GM23248 (cell line): ENCODE measurements at regions not wholly inside any gene's neighbourhood (a gene's known extent, or its start where the extent isn't known, plus 50 kb on each side); places are given as distances from the start of the nearest gene placed in this dataset.

Experiments
- DNase-seq: peaks from one replicate; pipeline ENCODE4 v3.0.0-alpha.2; 2015
- H2AFZ ChIP-seq: fragments of 200-600 bp; sonication (generic); 2 replicates; pipeline ENCODE4 v1.6.1; 2016; ENCODE audit warnings: antibody characterized with exemption
- H3F3A ChIP-seq: fragments of 200-600 bp; sonication (generic); 2 replicates; pipeline ENCODE4 v1.6.1; 2016; ENCODE audit warnings: mild to moderate bottlenecking, antibody characterized with exemption, mixed run types; ENCODE audit not compliant: insufficient read depth
- H3K27ac ChIP-seq: fragments of 200-600 bp; sonication (generic); 2 replicates; pipeline ENCODE4 v1.5.1; 2016; ENCODE audit warnings: mild to moderate bottlenecking
- H3K27me3 ChIP-seq: fragments of 200-600 bp; sonication (generic); replicated peaks from 2 replicates; pipeline ENCODE4 v1.6.1; 2016; ENCODE audit warnings: mild to moderate bottlenecking; ENCODE audit not compliant: insufficient read depth
- H3K36me3 ChIP-seq: fragments of 200-600 bp; sonication (generic); 2 replicates; pipeline ENCODE4 v1.6.1; 2016; ENCODE audit warnings: low read depth, mild to moderate bottlenecking
- H3K4me1 ChIP-seq: fragments of 200-600 bp; sonication (generic); 2 replicates; pipeline ENCODE4 v1.6.1; 2016; ENCODE audit warnings: mild to moderate bottlenecking; ENCODE audit not compliant: insufficient read depth
- H3K4me2 ChIP-seq: fragments of 200-600 bp; sonication (generic); one replicate; pipeline ENCODE4 v1.6.1; 2016; ENCODE audit warnings: mild to moderate bottlenecking; ENCODE audit not compliant: unreplicated experiment
- H3K4me3 ChIP-seq: fragments of 200-600 bp; sonication (generic); 2 replicates; pipeline ENCODE4 v1.5.1; 2016; ENCODE audit warnings: mild to moderate bottlenecking
- H3K79me2 ChIP-seq: fragments of 200-600 bp; sonication (generic); 2 replicates; pipeline ENCODE4 v1.6.1; 2016; ENCODE audit warnings: mild to moderate bottlenecking; ENCODE audit not compliant: insufficient read depth
- H3K9ac ChIP-seq: fragments of 200-600 bp; sonication (generic); 2 replicates; pipeline ENCODE4 v1.6.1; 2016; ENCODE audit warnings: mild to moderate bottlenecking
- H3K9me2 ChIP-seq: fragments of 200-600 bp; sonication (generic); 2 replicates; pipeline ENCODE4 v1.6.1; 2016; ENCODE audit warnings: mixed run types, mild to moderate bottlenecking, moderate library complexity; ENCODE audit not compliant: insufficient read depth
- H3K9me3 ChIP-seq: fragments of 200-600 bp; sonication (generic); one replicate; pipeline ENCODE4 v1.6.1; 2017; ENCODE audit warnings: low read depth
- H4K20me1 ChIP-seq: fragments of 200-600 bp; sonication (generic); 2 replicates; pipeline ENCODE4 v1.6.0; 2016; ENCODE audit not compliant: insufficient read depth
- EZH2 ChIP-seq: fragments of 200-600 bp; sonication (generic); IDR thresholded peaks from 2 replicates; pipeline ENCODE4 v1.6.1; 2018; ENCODE audit warnings: antibody characterized with exemption, mild to moderate bottlenecking; ENCODE audit not compliant: insufficient read depth, poor library complexity, severe bottlenecking
- EZH2phosphoT487 ChIP-seq: fragments of 200-600 bp; sonication (generic); IDR thresholded peaks from 2 replicates; pipeline ENCODE4 v1.6.1; 2018; ENCODE audit warnings: antibody characterized with exemption, moderate library complexity, mild to moderate bottlenecking, low read depth; ENCODE audit not compliant: insufficient read depth
- WGBS, 2 experiments: methylation state at CpG; one replicate each; pipeline ENCODE4 v1.1.6; 2015 to 2017; ENCODE audit warnings: low lambda C conversion rate in 2 of 2, low coverage in 1 of 2; ENCODE audit errors: missing lambda C conversion rate in 2 of 2; 5-methylcytosine and 5-hydroxymethylcytosine counted together
- in situ Hi-C: fragments of 300-500 bp; cut with MboI; formaldehyde crosslinking; loops from 2 replicates; pipeline ENCODE4 v1.15.0; 2020

DNA sequence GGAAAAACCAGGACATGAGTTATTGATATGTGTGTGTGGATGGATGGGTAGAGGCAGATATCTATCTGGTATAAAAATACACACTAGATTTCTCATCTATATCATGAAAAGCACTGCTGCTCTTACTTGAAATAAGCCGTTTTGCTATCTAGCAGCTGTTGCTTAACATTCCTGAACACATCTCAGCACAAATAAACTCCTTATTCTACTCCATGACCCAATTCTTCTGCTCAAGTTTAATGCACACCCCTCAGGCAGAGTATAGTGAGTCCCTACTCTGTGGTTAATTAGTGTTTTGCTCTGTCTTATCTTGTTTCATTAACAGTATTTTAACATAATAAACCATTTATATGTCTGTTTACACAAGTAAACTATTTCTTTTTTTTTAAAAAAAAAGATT, 134.2 kb downstream of the CBLN2 start:
- no peak for DNase-seq
- no peaks in the 10 kb centered on the region for H3K79me2 ChIP-seq
- TF ChIP-seq EZH2phosphoT487 (no peak), EZH2 (no peak)
- H3K27ac ChIP-seq, result no peak overlapping the region
- no peak overlapping the region for H3K9ac ChIP-seq
- H2AFZ ChIP-seq, result no peak overlapping the region
- H3K9me2 ChIP-seq, result no peaks in the 10 kb centered on the region
- no peaks in the 10 kb centered on the region for H3K9me3 ChIP-seq
- 0% methylated on average over 1 of the region's 1 CpG for WGBS, 2 experiments
- H3K4me2 ChIP-seq, result no peak overlapping the region
- H3K36me3 ChIP-seq, result no peaks in the 10 kb centered on the region
- no peaks in the 10 kb centered on the region for H3K27me3 ChIP-seq
- H3K4me1 ChIP-seq, result no peaks in the 10 kb centered on the region
- no peak overlapping the region for H3K4me3 ChIP-seq
- no peaks in the 10 kb centered on the region for H3F3A ChIP-seq
- in situ Hi-C loops, result no loop called here
- no peaks in the 10 kb centered on the region for H4K20me1 ChIP-seq

DNA sequence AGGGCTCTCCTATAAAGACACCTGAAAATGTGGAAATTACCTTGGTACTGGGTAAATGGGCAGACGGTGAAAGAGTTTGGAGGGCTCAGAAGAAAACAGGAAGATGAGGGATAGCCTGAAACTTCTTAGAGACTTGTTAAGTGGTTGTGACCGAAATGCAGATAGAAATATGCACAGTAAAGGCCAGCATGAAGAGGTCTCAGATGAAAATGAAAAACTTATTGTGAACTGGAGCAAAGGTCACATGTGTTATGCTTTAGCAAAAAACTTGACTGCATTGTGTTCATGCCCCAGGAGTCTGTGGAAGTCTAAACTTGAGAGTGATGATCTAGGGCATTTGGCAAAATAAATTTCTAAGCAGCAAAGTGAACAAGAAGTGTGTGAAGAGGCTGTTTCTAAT, 137.1 kb downstream of the CBLN2 start:
- Histone ChIP-seq H3K4me1 (no peaks in the 10 kb centered on the region), H3K9me3 (no peaks in the 10 kb centered on the region), H3K4me2 (no peak overlapping the region), H3K36me3 (no peaks in the 10 kb centered on the region), H3K27me3 (no peaks in the 10 kb centered on the region), H3K4me3 (no peak overlapping the region), H3F3A (no peaks in the 10 kb centered on the region), H3K9me2 (no peaks in the 10 kb centered on the region), H3K79me2 (no peaks in the 10 kb centered on the region), H3K9ac (no peak overlapping the region), H4K20me1 (no peaks in the 10 kb centered on the region), H2AFZ (no peak overlapping the region), H3K27ac (no peak overlapping the region)
- DNase-seq, result no peak
- WGBS, 2 experiments, result 19 to 24% methylated on average over 2 of the region's 2 CpGs
- in situ Hi-C loops, result no loop called here
- TF ChIP-seq EZH2 (no peak), EZH2phosphoT487 (no peak)

DNA sequence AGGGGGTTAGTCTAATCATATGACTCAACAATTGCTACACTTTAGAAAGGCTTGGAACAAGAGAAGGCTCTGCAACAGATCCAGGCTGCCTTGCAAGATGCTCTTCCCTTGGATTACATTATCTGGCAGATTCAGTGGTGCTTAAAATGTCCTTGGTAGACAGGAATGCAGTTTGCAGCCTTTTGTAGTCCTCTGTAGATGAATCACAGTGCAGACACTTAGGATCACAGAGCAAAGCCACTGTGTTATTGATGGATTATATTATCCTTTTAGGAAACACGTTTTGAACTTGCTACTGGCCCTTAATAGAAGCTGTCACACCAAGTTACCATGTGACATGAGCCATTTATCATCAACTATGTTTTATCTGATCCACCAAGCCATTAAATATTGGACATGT, 152.2 kb downstream of the CBLN2 start:
- in situ Hi-C loops, result no loop called here
- no peaks in the 10 kb centered on the region for H3K79me2 ChIP-seq
- H3K36me3 ChIP-seq, result no peaks in the 10 kb centered on the region
- no peak overlapping the region for H3K27ac ChIP-seq
- no peaks in the 10 kb centered on the region for H3F3A ChIP-seq
- whole genome bisulfite sequencing, 2 experiments, result 0% methylated on average over 1 of the region's 1 CpG
- H4K20me1 ChIP-seq, result no peaks in the 10 kb centered on the region
- H3K9me2 ChIP-seq, result no peaks in the 10 kb centered on the region
- DNase-seq, result no peak
- no peak overlapping the region for H3K4me2 ChIP-seq
- H3K9ac ChIP-seq, result no peak overlapping the region
- no peak overlapping the region for H2AFZ ChIP-seq
- no peak overlapping the region for H3K4me3 ChIP-seq
- no peaks in the 10 kb centered on the region for H3K9me3 ChIP-seq
- no peaks in the 10 kb centered on the region for H3K4me1 ChIP-seq
- no peaks in the 10 kb centered on the region for H3K27me3 ChIP-seq
- no peak for TF ChIP-seq EZH2phosphoT487

DNA sequence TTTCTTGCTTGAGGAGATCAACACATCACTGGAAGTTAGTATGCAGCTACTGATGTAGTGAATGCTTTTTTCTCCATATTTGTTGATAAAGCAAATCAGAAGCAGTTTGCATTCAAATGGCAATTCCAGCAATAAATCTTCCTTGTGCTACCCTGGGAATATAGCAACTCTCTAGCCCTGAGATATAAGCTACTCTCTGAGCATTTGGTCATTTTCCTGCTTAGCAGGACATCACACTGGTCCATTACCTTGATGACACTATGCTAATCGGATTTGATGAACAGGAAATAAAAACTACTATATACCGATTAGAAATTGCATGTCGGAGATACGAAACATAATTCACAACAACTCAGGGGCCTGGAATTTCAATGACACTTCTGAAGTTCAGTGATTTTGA, 152.7 kb downstream of the CBLN2 start:
- H3K27me3 ChIP-seq, result no peaks in the 10 kb centered on the region
- H3F3A ChIP-seq, result no peaks in the 10 kb centered on the region
- TF ChIP-seq EZH2phosphoT487 (no peak), EZH2 (no peak)
- no peak overlapping the region for H2AFZ ChIP-seq
- WGBS, 2 experiments, result 27 to 38% methylated on average over 4 of the region's 4 CpGs
- H3K36me3 ChIP-seq, result no peaks in the 10 kb centered on the region
- H4K20me1 ChIP-seq, result no peaks in the 10 kb centered on the region
- no peak overlapping the region for H3K27ac ChIP-seq
- no peaks in the 10 kb centered on the region for H3K79me2 ChIP-seq
- H3K4me1 ChIP-seq, result no peaks in the 10 kb centered on the region
- DNase-seq, result no peak
- H3K9me2 ChIP-seq, result no peaks in the 10 kb centered on the region
- H3K9ac ChIP-seq, result no peak overlapping the region
- H3K4me2 ChIP-seq, result no peak overlapping the region
- in situ Hi-C loops, result no loop called here
- no peak overlapping the region for H3K4me3 ChIP-seq
- no peaks in the 10 kb centered on the region for H3K9me3 ChIP-seq

DNA sequence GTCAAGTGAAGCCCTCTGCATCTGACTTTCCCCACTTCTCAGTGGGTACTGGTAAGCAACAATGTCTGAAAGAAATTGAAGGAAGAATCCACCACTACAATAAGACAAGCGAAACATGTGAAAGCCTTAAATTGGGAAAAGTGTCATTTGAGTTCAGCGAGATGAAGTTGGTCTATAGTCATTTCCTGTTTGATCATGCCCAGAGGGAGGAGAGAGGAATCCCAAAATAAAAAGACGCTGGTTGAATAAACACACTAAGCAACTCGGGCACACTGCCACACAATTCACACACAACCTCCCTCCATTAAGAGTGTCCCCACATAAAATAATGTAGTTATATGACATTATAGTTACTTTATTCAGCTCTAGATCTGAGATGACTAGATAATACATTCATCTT, 166.1 kb downstream of the CBLN2 start:
- no peaks in the 10 kb centered on the region for H3K79me2 ChIP-seq
- H3K36me3 ChIP-seq, result no peaks in the 10 kb centered on the region
- H3K27ac ChIP-seq, result no peak overlapping the region
- H3K9ac ChIP-seq, result no peak overlapping the region
- no peaks in the 10 kb centered on the region for H3K4me1 ChIP-seq
- no peaks in the 10 kb centered on the region for H3K9me2 ChIP-seq
- 33 to 35% methylated on average over 4 of the region's 4 CpGs for WGBS, 2 experiments
- H3F3A ChIP-seq, result no peaks in the 10 kb centered on the region
- H3K9me3 ChIP-seq, result no peaks in the 10 kb centered on the region
- no peak overlapping the region for H2AFZ ChIP-seq
- no peak overlapping the region for H3K4me2 ChIP-seq
- H3K4me3 ChIP-seq, result no peak overlapping the region
- no peaks in the 10 kb centered on the region for H3K27me3 ChIP-seq
- in situ Hi-C loops, result no loop called here
- no peaks in the 10 kb centered on the region for H4K20me1 ChIP-seq
- no peak for DNase-seq
- no peak for TF ChIP-seq EZH2
- TF ChIP-seq EZH2phosphoT487, result no peak
